ENCODE measurements at regions not wholly inside any gene's neighbourhood (a gene's known extent, or its start where the extent isn't known, plus 50 kb on each side); places are given as distances from the start of the nearest gene placed in this dataset.

DNA sequence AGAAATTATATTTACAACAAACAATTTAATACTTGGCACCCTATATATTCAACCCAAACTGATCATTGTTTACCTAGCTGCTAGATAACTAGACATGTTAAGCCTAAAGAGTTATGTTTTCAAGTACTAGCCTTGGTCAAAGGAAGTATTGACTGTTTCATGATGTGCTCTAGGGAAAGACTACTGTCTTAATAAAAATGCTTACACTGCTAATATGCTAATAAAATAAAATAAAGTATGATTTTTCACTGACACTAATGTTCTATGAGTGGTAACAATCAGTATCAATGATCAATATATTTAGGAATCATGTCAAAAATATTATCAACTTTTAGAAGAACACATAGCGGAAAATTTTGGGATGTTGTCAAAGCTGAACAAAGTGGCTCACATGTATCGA, 225.5 kb downstream of the OSR1 start:
- no peak for DNase-seq

DNA sequence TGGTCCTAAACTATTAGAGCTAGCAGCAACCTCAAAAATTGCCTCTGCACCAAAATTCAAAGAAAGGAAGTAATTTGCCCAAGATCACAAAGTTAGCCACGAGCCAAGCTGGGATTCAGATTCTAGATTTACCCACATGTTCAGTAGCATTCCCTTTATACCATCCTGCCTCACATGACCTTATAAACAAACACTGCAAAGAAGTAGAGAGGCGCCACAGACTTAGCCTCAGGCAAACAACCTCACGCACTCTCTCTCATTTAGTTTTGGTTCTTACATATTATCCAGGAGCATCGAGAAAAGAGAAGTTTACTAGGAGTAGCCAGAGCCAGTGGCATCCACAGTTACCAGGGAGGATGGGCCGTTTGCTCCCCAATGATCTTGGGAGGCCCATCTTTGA, 226.6 kb downstream of the OSR1 start:
- DNase-seq, result no peak

DNA sequence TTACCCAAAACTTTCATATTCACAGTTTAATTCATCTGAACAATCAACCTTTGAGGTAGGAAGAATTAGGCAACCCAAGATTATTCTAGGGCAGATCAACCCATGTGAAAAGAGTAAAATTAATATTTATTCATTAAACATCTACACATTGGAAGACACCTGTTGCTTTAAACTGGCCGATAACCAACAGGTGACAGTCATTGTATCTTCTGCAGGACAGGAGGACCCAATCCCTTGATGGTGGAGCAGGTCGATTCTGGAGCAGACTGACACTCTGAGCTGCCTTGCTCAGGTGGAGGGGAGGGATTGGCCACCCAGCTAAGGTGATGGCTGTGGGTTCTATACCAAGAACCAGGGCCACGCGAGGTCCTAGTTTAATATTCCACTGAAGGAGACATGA, 230.3 kb downstream of the OSR1 start:
- DNase-seq, result no peak

DNA sequence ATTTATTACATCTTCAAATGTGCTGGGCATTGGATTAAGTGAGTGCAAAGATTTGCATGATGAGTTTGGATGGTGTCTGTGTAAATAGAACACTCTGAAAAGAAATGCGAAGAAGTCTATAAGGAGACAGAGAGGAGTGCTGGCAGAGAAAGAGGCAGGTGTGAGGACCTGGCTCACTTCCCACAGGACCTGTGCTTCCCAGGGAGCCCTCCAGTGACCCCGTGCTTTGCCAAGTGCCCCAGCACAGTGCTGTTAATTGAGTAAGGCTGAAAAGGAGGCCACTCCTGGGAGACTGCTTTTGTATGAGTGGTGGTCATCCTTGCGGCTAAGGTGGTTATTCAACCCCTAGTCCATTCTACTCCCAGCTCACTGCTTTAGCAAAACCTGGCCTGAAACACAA, 230.8 kb downstream of the OSR1 start:
- no peak for DNase-seq

DNA sequence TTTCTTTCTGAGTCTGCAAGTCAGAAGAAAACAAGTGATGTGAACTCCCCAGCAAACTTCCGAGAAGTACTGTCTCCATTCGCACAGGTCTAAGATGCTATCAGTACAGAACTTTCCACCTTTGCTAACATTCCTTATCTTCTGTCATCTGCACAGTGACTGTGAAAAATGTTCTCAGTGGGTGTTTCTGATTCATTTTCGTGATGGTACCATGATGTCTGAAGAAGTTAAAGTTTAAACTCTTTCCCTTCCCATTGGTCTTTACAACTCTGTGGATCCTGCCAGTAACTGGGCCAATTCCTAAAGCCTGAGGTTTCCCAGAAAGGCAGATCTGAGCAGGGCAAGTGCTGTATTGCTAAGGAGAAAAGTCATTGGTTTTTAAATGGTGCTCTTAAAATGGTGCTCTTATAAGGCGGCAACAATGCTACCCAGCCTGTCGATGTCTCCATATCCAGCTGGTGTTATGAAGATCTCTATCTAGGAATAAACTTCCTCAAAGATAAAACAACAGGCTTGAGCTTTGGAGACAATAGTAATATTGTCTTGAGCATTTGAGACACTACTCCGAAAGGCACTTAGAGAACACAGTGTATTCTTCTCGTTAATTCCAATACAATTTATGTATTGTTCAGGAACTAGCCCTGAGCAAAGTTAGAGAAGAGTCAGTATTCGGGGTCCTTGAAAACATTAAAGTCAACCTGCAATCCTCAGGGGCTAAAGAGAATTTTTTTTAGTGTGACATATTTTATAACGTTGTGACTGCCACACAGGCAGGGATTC, 232.3 kb downstream of the OSR1 start:
- no peak for DNase-seq

DNA sequence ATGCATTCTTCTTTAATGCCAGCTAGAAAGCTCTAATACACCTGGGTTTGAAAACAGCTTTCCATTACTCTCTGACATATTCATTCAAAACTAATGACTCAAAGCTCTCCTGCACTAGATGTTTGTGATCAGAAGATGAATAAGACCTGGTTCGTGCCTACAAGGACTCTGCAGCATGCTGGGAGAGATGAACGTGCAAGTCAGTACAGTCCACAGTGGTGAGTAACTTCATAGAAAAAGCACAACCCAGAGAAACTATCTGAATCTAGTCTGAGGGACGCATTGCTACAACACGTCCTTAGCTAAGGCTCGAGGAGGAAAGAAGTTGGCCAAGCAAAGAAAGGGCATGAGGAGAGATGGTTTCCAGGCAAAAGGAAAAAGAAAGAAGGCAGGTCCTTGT, 234.3 kb downstream of the OSR1 start:
- DNase-seq, result no peak

DNA sequence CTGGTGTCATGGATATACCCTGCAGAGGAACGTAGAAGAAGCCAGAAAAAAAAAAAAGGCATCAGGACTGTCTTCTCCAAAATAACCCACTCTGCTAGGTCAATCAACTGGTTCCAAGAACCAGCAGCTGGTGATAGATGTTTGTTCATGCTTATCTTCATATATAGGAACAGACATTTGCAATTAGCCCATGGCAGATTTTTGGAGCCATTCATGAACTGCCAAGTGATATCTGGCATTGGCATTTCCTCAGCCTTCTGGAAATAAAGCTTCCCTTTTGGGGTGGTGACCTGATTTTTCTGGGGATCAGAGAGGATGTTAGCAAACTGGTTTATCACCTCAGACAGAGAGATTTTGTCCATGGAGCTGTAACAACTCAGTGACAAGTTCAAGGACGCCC, 234.9 kb downstream of the OSR1 start:
- no peak for DNase-seq

DNA sequence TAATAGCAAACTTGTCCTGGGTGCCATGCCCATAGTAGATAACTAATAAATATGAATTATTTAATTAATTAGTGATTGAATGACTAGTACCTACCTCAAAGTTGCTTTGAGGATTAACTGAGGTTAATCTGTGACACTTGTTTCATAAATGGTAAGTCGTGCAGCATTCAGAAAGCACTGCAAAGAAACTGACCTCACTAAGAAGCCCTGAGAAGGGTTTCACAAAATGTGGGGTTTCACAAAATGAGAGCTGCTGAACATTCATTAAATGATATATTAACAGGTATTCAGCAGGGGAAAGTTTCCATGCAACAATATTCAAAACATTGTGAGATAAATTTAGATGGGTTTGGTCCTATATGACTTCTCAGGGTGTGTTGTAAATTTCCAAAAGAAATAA, 236.2 kb downstream of the OSR1 start:
- no peak for DNase-seq

DNA sequence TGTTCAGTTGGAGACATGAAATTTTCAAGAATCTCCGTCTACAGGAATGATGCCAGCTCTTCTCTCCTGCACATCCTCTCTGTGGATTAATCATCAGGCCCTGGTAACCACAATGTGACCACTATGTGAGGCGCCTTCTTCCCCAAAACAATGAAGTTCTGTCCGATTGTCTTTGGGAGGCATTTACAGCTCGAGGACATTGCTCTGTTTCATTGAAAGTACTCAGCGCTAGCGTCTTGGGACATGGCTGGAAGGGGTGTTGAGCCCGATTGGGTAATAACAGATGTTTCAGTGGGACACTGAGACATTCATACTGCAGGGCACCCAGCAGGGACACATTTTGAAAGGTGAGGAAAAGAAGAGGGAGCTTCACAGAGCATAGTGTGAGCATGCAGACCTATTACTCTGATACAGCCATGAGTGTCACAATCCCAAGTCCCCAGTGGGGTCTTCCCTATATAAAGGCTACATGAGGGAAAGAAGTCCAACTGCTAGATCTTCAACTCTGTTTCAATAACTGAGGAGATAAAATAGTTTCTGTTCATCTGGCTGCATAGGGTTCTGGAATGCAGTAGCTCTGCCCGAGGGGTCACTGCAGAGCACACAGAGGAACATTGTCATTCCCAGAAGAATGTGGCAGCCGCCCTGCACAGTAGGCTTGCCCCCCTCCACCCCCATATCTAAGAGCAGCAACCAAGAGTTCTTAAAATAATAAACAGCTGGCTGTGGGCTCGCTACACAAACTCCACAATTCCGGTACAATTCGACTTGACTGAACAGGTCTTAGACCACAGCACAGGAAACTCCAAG, 237.3 kb downstream of the OSR1 start:
- DNase-seq, result no peak

DNA sequence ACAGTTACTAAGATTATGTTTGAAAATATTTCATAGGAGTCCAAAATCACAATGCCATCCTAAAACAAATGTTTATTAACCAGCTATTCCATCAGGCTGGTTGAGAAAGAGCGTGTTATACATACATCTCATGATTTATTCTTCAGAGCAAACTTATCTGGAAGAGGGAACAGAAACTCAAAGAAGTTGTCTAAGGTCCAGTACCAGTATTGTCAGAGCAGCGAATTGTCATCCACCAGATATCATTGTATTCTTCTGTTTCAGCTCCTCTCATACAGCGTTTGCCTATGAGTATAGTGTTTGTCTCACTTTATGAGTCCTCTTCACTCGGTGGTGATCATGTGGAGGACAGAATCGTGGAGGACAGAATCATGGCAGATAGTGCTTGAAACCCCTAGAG, 238.2 kb downstream of the OSR1 start:
- no peak for DNase-seq

DNA sequence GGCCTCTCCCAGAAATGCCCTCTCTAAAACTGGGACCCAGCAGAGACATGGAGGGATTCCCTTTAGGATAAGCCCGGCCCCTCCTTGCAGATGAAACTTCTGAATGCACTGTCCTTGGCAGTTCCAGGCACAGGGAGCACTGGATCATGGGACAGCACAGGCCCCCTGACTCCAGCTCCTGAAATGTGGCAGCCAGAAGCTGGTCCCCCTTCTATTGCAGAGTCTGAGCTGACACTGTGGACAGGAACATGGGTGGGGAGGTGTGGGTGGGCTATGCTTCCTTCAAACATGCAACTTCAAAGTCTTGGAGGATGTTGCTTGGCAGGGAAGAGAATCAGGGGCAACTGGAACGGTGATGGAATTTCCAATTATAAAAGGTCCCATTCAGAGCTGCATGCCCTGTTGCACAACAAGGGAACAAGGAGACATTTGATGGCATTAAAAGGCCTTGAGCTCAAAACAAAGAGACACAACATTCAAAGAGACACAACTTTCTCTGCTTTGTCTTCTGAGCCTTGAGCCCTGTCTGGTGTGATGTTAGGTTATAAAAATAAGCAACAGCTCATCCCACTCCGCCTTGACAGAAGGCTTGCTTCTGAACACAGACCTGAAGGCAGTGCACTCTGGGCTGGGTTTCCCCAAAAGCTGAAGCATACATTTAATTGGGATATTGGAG, 239.0 kb downstream of the OSR1 start:
- DNase-seq, result no peak

DNA sequence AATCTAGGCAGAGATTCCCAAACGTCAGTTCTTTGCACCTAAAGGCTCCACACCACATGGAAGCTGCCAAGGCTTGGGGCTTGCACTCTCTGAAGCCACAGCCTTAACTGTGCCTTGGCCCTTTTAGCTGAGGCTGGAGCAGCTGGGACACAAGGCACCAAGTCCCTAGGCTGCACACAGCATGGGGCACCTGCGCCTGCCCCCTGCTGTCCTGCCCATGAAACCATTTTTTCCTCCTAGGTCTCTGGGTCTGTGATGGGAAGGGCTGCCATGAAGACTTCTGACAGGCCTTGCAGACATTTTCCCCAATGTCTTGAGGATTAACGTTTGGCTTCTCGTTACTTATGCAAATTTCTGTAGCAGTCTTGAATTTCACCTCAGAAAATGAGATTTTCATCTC, 241.5 kb downstream of the OSR1 start:
- DNase-seq, result no peak

DNA sequence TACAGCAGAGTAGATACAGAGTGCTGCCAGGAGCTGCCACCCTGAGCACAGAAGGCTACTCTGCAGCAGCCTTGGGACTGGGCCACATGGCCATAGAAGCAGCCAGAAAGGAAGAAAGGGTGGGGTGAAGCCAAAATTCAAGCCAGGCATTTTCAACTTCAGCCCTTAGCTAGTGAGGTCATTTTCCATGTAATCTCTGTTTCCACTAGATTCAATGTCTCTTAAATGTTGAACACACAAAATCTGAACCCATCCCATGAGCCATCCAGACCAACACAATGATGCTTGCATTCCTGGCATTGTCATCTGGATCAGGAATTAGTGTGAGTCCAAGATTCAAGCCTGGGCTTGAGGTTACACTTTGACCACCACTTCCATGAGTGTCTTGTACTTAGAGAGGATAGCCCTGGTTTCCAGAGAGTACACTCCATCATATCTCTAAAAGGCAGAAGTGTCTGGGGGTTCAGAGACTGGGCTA, 243.6 kb downstream of the OSR1 start:
- no peak for DNase-seq

DNA sequence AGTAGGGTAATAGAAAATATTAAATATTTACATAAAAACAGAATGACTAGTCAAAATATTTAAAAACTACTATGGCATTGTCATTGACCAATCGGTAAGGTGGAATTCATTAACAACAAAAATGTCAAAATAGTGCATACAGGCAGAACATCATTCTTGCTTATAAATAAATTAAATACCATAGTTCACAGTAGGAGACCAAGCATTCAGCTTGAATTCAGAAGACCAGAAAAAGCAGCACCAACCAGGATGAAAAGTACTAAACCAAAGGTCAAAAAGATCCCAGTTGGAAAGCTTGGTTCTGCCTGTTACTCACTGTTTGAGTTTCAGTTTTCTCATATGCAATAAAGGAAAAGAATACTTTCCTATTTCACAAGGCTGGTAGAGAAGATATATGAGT, 244.3 kb downstream of the OSR1 start:
- DNase-seq, result no peak

DNA sequence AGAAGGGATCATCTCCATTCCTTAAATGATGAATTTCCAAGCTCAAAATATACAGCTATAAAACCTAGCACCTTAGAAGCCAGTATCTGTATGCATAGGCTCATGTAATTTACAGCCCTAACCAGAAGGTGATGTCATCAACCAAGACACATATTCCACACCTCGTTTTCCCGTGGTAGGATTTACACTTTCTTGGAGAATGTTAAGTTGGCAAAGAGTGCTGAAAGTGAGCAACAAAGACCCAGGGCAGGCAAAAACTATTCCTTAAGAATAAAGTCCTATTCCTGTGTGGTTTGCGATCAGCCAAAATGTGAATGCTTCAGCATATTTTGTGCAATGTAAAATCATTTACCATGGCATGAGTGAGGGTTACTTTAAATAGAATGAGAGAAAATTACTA, 247.1 kb downstream of the OSR1 start:
- DNase-seq, result no peak

DNA sequence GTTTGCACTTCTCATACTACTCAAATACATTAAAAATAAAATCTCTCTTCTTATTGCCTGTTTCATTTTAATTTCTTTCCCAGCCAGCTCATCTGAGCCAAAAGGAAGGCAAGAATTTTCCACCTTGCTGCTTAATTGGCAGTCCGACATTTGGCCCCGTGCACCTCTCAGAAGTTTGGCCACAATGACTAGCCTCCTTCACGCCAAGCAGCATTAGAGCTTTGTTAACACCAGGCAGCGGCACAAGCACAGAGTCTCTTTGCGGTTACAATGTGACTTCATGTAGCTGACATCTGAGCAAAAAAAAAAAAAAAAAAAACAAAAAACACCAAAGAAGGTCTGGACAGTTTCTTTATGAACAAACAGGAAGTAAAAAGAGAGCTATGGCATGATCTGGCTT, 248.9 kb downstream of the OSR1 start:
- DNase-seq, result no peak

DNA sequence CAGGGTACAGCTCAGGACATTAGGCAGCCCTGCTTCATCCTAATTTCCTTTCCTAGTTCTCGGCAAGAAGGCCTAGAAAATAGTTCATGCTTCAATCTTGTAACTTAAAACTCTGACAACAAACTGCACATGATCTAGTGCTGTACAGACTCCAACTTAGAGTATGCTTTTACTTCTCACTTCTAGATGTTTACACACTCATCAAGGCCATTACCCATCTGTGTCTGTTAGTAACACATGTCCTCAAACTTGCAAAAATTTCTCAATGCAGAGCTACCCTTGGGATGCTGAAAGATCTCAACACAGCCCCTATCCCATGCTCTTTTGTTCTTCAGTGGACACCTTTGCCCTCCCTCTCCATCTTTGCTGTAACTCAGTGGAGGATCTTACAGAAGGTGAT, 252.0 kb downstream of the OSR1 start:
- DNase-seq, result no peak

DNA sequence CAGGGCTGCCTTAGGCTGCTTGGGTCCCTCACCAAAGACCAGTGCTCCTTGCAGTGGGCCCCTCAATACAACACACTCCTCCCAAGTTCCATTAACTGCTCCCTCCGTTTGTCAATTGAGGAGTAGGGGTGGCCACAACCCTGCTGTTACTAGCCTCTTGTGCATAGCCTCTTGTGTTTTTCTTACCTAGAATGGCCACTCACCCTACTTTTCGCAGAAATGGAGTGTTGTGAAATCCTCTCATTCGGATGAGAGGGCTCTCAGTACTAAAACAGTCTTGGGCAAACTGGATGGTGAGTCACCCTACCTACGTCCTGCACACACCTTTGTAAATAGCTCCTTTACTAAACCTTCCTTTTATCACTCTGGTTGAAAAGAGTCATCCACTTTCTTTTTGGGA, 253.9 kb downstream of the OSR1 start:
- DNase-seq, result no peak

DNA sequence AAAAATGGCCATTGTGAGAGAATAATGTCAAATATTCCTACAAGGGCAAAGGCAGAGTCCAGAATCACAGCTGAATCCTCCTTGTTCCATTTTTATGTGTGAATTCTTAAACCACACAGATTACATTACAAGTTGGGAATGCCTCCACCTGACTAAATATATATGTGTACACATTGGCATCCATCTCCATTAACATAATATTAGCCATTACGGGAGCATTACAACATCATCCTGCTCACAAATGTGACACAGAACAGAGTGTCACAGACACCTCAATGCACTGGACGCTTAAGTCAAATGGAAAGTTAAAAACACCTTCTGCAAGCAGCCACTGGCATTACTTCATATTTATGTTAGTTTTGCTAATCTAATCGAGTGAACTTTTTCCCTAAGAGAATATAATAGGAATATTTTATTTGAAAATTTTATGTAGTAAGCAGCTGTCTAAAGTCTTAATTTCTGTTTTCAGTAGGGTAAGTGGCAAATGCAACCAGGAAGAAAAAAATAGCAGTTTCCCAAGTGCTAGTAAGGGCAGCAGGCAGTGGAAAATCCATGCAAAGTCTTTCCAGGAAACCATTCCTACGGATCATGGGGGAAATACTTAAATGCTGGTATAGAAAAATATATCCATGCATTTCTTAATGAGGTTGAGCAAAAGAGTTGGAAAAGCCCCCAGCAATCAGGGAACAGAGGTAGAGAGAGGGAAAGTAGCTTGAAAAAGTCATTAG, 255.6 kb downstream of the OSR1 start:
- DNase-seq, result no peak

DNA sequence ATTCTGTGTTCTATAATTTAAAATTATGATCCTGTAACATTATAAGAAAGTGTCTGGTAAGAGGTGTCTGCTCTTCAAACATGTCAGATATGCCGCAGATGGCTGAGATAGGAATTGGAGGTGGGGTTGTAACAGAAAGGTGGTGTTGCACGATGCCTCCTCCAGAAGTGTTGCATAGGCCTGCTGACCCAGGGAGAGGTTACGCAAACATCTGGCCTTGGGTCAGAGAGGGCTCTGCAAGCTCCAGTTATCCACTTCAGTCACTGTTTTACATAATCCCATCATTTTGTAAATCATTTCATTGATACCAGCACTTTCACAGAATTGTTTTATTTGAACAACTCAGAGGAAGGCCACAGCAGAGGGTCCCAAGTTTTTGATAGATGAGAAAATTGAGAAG, 256.5 kb downstream of the OSR1 start:
- no peak for DNase-seq

DNA sequence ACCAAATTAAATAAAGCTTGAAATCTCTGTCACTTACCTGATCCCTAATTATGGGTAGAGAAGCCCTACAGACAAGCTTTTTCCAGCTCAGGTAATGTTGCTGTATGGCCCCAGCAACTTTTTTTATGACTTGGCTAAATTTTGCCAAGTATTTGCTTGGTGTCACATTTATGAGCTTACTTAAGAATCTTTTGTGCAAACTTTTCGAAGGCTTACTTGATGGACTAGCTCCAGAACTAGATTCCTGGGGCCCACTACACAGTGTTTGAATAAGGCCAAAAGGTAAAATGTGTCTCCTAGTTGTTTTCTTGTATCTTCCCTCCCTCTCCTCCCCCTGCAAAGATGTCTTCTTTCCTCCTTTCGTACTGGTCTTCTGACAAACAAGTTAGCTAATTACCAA, 257.9 kb downstream of the OSR1 start:
- no peak for DNase-seq

DNA sequence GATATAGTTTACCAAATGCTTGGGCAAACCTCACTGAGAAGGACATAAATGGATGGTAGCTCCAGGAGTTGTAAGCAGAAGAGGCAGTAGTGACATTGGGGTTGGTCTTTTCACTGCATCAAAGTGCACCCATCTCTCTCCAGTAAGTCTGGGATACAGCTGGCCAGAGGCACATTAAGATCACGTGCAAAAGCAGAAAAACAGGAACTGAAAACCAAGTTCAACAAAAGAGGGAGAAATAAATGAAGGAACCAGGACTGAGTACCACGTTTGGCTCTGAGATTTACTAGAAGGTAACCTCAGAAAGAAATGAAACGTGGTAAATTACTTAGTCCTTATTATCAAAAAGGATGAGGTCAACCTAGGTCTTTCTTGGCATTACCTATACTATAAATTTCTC, 259.2 kb downstream of the OSR1 start:
- no peak for DNase-seq

DNA sequence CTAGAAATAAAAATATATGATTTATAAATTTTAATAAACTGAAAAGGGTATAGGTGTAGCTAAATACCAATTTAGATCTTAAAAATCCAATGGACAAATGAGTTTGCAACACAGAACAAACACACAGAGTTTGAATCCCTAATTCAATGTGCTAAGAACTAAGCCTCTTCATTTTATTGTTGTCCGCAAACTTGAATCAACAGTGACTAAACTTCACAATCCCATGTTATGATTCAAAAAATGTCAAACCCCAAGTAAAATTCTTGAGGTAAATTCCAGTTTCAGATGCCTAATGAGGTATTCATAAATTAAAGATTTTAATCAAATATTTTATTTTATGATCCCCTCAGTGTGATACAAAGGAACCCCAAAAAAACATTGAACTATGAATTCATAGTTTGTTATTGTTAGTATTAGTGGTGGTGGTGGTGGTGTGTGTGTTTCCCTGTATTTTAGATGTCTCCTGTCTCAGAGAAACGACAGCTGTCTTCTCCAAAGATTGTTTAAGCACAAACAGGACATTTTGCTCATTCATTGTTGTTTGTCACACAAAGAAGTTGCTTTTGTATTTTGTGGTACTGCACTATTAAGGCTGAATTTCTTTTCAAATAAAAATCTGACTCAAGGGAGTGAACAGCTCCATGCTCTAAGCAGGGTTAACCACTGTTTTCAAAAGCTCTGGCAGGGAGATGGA, 259.8 kb downstream of the OSR1 start:
- no peak for DNase-seq

Measured in NCI-H82 (cell line).